ENCODE measurements at regions not wholly inside any gene's neighbourhood (a gene's known extent, or its start where the extent isn't known, plus 50 kb on each side); places are given as distances from the start of the nearest gene placed in this dataset.

GRCh38 chr6:7664003-7664402 lies 61.9 kb upstream of the BMP6 start:
- ChIA-PET POLR2A (no interaction called here), CTCF (ENCODE audit: low intra/inter-chr PET ratio, low total read pairs) (no interaction called here)
- intact Hi-C loops (cut with micrococcal nuclease; ENCODE audit: unreplicated experiment) (no loop called here), in situ Hi-C loops (cut with HindIII; ENCODE audit: extremely low pct_ligation_motif_present, low pct_unique_long_range_greater_than_20kb) (no loop called here)
- Histone ChIP-seq H4K20me1 (ENCODE audit: insufficient read depth, low read length) (no peaks in the 10 kb centered on the region), H3K36me3 (replicated peaks in 1 of 2; ENCODE audit: control insufficient read depth in 1 of 2, insufficient read depth in 2 of 2, low read length in 2 of 2) (no peaks in the 10 kb centered on the region), H3K9ac (ENCODE audit: insufficient read depth, low read depth, low read length) (no peak overlapping the region), H3K79me2 (ENCODE audit: insufficient read depth, low read length) (no peaks in the 10 kb centered on the region), H3K9me3 (ENCODE audit: low read length) (no peaks in the 10 kb centered on the region), H3K4me1 (ENCODE audit: insufficient read depth, low read length) (no peaks in the 10 kb centered on the region), H2AFZ (ENCODE audit: low read length) (no peak overlapping the region), H3K27ac (ENCODE audit: extremely low read length, insufficient read depth, low read length) (no peak overlapping the region), H3K27me3 (ENCODE audit: control insufficient read depth in 1 of 2, insufficient read depth in 2 of 2, low read length in 2 of 2) (peaks cover 1 to 25% of the 10 kb centered on the region in 2 experiments; a peak in 4 of 5 replicates), H3K4me2 (ENCODE audit: low read depth, low read length) (no peak overlapping the region), H3K4me3 (replicated peaks in 1 of 3; ENCODE audit: insufficient read depth in 1 of 3, low read depth in 2 of 3, low read length in 3 of 3) (no peak overlapping the region)
- no peak for TF ChIP-seq ZSCAN5A (CRISPR knock-in tag; IDR thresholded peaks at IDR 0.05; ENCODE audit: borderline replicate concordance)
- WGBS (ENCODE audit: low lambda C conversion rate): 0% methylated on average over 1 of the region's 1 CpG
- DNase-seq (ENCODE audit: low spot score): no peak
- no peak for FAIRE-seq
- no TSS peak for BruUV-seq (replicated peaks)
- ATAC-seq: no peak

- ChIA-PET CTCF (ENCODE audit: low intra/inter-chr PET ratio, low total read pairs) (no interaction called here), POLR2A (no interaction called here)
- Histone ChIP-seq H3K4me2 (ENCODE audit: low read depth, low read length) (no peak overlapping the region), H3K79me2 (ENCODE audit: insufficient read depth, low read length) (no peaks in the 10 kb centered on the region), H3K9ac (ENCODE audit: insufficient read depth, low read depth, low read length) (no peak overlapping the region), H4K20me1 (ENCODE audit: insufficient read depth, low read length) (no peaks in the 10 kb centered on the region), H2AFZ (ENCODE audit: low read length) (no peak overlapping the region), H3K27me3 (ENCODE audit: control insufficient read depth in 1 of 2, insufficient read depth in 2 of 2, low read length in 2 of 2) (peaks cover 1 to 40% of the 10 kb centered on the region in 2 experiments; a peak in 4 of 5 replicates), H3K27ac (ENCODE audit: extremely low read length, insufficient read depth, low read length) (no peak overlapping the region), H3K4me1 (ENCODE audit: insufficient read depth, low read length) (no peaks in the 10 kb centered on the region), H3K9me3 (ENCODE audit: low read length) (no peaks in the 10 kb centered on the region), H3K36me3 (replicated peaks in 1 of 2; ENCODE audit: control insufficient read depth in 1 of 2, insufficient read depth in 2 of 2, low read length in 2 of 2) (no peaks in the 10 kb centered on the region), H3K4me3 (replicated peaks in 1 of 3; ENCODE audit: insufficient read depth in 1 of 3, low read depth in 2 of 3, low read length in 3 of 3) (no peak overlapping the region)
- DNase-seq (ENCODE audit: low spot score) (no peak), ATAC-seq (no peak), FAIRE-seq (no peak)
- TF ChIP-seq ZBTB3 (CRISPR knock-in tag; IDR thresholded peaks at IDR 0.05; ENCODE audit: borderline replicate concordance, low read depth): no peak
- intact Hi-C loops (cut with micrococcal nuclease; ENCODE audit: unreplicated experiment) (no loop called here), in situ Hi-C loops (cut with HindIII; ENCODE audit: extremely low pct_ligation_motif_present, low pct_unique_long_range_greater_than_20kb) (no loop called here)
- 57% methylated on average over 1 of the region's 1 CpG for WGBS (ENCODE audit: low lambda C conversion rate)
- BruUV-seq (replicated peaks): no TSS peak
Observed at GRCh38 chr6:7668936-7669335, 57.0 kb upstream of the BMP6 start.
